GDM1 (cell line): ENCODE measurements at regions not wholly inside any gene's neighbourhood (a gene's known extent, or its start where the extent isn't known, plus 50 kb on each side); places are given as distances from the start of the nearest gene placed in this dataset.

Experiments
- DNase-seq: peaks from one replicate; lab custom pipeline; 2025; lab: John Stamatoyannopoulos, UW

DNA sequence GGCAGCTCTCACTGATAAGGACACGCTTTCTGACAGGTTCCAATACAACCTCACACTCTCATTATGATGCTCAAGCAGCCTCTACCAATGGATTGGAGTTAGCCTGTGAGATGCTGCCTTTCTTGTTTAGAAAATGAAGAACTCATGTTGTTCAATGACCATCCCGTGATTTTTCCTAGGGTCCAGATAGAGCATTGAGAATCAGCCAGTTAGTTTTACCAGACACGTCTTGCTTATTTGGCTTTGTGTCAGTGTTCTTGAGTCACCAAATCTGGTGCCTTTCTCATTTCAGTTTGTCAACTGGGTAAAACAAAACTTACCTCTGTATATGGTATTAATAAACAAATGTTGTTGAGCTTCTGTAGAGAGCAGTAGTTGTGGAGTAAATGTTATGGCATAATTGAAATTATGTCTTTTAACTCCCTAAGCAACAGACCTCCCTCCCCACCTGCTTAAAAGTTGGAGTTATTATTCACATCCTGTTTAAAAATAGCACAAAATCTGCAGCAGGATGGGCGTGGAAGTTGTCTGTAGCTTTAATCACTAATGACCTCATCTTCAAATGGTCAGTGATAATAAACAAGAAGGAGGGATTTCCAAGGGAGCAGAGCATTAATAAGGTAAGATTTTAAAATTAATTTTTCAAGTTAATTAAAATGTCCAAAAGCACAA is 167.3 kb downstream of the HRH4 start:
- no peak for DNase-seq

DNA sequence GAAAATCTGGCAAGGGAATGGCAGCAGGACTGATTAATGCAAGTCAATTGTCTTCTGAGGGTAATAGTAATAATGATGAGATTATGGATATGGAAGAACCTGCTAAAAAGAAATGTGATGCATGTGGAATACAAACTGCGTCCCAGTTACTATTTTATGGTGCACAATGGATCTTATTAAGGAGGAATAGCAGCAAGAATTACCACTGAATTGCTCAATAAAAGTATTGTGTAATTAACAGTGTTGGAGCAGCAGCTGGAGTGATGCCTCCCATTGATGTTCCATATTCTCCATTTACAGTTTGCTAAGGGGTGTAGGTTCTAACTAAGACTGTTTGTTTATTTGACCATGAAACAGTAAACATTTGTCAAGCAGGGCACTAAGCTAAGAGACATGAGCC is 167.9 kb downstream of the HRH4 start:
- no peak for DNase-seq

DNA sequence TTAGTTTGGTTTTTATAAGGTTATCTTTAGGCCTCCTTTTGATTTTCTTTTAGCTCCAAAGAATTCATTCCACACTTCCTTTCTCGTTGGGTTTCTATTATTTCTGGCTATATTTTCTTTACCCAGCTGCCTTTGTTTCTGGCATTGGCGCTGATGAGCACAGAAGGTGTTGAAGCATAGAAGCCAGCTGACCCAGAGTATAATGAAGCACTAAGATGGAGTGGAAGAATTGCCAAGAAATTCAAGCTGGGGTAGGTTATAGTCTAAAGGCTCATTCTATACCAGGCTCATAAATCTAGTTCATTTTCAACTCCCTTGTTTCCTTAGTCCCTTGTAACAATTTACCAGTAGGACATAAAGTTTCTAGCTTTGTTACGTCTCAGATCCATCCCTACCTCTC is 169.5 kb downstream of the HRH4 start:
- DNase-seq = no peak

DNA sequence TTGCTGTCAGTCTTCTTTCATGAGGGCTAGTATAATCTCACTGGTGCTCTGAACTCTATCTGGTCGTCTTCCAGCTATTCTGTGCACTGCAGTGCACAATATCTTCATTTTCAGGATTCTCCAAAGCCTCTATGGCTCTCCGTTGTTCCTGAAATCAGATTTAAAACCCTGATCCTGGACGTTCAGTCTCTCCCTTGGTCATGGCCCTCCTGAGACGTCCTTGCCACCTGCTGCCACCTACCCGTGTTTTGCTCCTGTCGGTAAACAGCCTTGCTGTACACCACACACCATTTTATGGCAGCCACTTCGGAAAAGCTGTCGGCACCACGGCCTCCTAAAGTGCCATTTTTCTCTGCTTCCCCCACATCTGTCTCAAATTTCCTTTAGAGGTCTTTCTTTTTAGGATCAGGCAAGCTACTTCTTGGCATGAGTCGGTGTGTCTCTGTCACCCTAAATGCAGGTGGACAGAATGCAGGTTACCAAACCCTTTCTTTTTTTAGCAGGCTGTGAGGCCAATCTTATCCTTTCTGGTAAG is 170.0 kb downstream of the HRH4 start:
- no peak for DNase-seq

DNA sequence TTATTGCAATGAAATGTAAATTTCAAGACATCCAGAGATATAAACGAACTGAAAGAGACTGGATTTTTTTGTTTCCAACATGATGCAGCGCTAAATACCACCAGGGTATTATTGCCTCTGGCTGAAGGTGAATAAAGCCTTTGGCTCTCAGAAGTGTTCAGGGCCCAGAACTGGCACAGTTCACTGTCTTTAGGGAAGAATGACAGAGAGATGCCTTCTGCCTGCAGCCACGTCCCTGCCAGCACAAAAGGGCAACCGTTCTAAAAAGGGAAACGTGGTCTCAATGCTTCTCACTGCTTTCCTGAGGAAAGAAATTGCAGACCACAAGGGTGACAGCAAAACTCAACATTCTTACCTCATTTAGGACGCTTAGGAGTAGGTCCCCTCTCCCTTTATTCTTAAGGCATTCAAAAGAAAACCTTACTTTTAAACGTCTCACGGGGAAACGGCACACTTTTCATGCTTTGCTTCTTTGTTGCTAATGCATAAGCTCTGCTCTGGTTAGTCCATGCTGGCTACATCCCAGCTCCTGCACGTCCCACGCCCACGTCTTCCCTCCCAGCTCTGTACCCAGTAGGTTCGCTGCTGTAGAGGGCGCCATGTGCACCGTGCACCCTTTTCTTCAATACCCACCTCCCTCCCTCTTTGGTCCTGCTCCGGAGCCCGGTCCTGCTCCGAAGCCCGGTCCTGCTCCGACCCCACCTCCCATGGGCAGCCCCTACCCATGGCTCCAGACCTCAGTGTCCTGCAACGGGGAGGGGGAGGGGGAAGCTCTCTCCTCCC is 171.0 kb downstream of the HRH4 start:
- peak; percentile 53 for DNase-seq

- no peak for DNase-seq
These were observed 171.9 kb downstream of the HRH4 start for GRCh38 chr18:24632158-24632988.

DNA sequence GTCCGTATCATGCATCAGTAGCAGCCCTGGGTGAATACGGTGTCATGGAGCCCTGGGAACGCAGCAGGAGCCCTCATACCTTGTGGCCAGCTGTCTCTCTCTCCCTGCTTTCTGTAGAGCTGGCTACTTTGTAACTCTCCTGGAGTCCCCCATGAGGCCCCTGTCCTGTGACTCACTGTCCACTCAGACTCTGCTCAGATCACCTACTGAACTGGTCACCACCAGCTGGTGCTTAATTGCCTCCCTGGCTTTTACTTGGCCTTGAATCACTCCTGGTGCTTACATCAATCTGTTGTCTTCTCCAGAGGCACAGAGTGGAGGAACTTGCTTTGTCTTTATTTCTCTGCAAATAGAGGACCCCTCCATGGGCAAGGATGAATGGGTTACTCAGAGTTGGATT is 172.7 kb downstream of the HRH4 start:
- no peak for DNase-seq

- DNase-seq = no peak
These were observed 189.1 kb downstream of the HRH4 start for GRCh38 chr18:24649571-24649970.

DNA sequence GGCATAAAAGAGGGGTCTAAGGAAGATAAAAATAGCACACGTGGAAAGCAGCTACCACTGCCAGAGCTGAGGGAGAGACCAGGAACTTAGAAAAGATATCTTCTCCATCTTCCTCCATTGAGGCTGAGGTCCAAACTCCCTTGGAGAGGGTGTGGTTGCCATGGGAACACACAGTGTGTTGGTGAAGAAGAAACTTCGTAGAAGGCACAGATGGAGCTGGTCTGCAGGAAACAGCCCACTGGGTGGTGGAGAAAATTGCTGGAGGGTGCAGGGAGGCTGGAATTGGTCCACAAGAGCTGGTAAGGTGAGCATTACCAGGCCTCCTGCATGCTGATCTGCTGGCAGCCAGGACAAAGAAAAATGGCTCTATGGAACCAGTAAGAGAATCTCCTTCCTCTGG is 191.0 kb downstream of the HRH4 start:
- no peak for DNase-seq

GRCh38 chr18:24656050-24656449 is 195.6 kb downstream of the HRH4 start:
- DNase-seq = no peak

DNA sequence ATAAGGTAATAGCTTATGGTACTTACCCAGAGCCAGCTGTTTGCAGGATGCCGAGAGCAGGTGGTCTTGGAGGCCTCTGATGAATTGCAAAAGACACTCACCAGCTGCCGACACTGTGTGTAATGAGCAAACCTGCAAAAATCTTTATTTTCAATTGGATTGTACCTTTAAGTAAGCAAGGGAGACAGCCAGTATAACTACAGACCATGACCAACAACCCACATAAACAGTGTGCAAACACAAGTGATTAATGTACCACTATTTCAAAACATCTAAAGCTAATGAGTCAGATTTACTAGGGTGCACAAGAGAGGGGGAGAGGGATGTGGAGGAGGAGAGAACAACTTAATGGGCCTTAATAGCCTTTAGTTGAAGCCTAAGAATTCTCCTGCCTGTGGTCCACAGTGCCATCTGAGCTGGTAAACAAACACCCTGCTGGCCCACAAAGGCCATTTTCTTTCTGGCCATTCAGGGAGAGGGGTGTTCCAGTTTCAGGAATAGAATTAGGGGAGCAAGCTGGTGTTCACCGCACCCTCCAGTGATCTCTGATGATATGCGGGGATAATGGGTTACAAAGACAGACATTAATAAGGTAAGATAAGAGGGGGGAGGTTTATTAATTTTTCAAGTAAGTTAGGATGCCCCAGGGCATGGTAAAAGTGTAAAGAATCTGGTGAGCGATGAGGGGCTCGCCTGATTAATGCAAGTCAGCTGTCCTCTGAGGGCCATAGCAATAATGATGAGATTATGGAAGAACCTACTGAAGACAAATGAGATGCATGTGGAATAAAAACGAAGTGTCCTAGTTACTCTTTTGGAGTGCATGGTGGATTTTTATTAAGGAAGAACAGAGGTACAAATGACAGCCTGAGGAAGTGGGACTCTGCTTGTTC is 196.4 kb downstream of the HRH4 start:
- no peak for DNase-seq

DNA sequence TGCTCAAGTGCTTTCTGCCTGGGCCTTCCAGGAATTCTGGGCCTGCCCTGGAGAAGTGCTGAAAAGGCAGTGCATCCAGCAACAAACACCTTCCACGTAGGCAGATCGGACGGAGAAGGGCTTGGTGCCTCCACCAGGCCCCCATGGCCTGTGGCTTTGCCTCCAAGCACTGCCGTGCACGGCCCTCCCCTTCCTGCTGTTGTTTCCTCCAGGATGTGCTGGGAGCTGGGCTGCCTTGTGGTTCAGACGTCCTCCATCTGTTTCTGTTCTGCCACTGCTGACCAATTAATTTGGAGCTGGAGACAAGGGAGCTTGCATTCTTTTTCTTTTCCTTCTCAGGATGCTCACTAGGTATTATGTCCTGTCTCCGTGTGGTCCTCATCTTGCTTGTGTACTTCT is 197.0 kb downstream of the HRH4 start:
- DNase-seq = peak; percentile 39

DNA sequence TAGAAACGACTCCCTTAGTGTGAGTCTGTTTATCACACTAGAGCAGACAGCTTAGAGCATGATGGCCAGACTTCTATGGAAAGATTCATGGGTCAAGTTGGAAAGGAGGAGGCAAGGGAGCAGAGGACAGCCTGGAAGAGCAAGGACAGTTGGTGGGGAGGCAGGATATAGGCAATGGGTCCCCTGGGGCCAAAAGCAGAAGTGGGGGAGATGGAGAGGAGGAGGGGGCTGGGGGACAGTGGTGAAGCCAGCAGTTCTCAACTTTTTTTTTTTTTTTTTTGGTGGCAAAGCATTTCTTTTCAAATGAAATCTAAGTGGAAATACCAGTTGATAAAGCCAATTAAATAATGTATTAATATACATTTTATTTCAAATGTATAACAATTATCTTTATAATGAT is 197.9 kb downstream of the HRH4 start:
- DNase-seq = no peak

- no peak for DNase-seq
These were observed 199.6 kb downstream of the HRH4 start for GRCh38 chr18:24659827-24660720.

DNA sequence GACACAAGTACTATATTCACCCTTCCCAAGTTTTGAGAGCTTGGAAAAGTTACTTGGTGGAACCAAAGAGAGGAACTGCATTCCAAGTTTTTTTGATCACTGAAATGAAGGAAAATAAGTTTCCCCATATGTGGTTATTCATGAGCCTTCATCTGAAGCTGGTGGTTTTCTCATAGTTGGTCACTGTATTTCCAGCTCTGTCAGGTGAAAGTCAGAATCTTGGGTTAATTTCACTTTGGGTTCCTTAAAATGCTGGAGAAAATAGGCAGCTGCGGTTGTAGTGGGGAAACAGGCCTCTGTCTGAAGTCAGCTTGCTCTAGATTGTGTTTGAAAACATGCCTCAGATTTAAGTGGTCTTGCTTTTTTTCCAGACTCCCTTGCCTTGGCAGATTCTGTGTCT is 200.5 kb downstream of the HRH4 start:
- DNase-seq = peak; percentile 33

- no peak for DNase-seq
These were observed 202.0 kb downstream of the HRH4 start for GRCh38 chr18:24662412-24662821.

DNA sequence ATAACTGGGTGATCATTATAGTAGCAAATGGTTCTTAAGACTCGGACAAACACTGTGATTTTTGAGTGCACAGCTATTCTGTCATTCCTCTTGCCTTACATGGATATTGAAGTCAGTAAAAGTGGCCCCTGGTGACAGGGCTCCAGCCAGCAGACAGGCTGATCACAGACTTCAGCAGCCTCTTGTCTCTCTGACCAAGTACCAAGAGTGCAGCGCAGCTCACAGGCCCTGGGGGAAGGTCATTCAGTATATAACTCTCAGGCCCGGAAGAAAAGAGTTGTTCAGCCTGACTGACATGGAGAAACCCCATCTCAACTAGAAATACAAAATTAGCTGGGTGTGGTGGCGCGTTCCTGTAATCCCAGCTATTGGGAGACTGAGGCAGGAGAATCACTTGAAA is 202.6 kb downstream of the HRH4 start:
- no peak for DNase-seq

GRCh38 chr18:24669015-24669414 is 208.6 kb downstream of the HRH4 start:
- DNase-seq = no peak

DNA sequence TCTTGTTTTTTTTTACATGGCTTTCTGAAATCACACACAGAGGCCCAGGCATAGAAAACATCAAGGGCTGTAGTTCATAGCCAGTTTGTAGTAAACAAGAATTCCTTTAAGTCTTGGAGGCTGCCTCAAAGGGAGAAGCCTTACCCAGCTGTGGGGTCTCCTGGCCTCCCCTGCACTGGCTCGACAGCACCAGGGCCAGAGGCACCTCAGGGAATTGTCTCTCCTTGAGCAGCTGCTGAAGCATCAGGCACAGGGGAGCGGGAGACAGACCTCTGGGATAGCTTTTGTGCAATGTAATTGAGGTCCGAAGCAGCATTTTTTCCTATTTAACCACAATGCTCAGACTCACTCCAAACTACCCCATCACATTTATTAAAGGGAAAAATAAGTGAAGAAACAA is 209.1 kb downstream of the HRH4 start:
- no peak for DNase-seq

DNA sequence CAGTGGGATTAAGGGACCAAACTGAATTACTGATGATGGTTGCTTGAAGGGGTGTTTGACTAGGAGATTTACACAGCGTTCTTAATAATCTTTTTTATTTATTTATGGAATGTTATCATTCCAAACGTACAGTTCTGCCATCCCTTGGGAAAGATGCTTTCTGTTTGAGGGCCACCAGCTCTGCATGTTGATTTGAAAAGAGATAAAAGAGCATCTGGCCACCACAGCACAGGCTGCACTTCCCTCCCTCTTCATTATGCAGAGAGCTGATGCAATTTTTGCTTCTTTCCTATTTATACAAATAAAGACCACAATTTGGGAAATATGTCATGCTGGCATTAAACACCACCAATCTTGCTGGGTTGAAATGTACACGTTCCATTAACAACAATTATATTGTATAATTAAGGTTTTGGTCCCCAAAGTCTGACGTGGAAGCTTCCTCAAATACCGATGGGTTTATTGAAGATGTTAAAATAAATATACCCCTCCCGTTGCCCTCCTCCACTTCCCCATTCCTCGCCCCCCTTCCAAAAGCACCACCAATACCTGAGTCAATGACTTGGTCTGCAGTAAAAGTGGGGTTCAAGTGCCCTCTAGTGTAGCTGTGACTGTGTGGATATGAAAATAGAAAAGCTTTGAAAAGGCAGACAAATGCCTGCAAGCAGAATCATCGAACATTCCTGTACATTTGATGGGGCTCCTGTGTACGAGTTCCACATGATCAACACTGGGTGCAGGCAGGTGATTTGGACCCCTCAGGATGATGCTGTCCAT is 211.9 kb downstream of the HRH4 start:
- peak; percentile 11 for DNase-seq
